ENCODE measurements at regions not wholly inside any gene's neighbourhood (a gene's known extent, or its start where the extent isn't known, plus 50 kb on each side); places are given as distances from the start of the nearest gene placed in this dataset.

- DNase-seq = no peak
Measured at GRCh38 chr3:165444745-165445144, 248.6 kb upstream of the SLITRK3 start.

DNA sequence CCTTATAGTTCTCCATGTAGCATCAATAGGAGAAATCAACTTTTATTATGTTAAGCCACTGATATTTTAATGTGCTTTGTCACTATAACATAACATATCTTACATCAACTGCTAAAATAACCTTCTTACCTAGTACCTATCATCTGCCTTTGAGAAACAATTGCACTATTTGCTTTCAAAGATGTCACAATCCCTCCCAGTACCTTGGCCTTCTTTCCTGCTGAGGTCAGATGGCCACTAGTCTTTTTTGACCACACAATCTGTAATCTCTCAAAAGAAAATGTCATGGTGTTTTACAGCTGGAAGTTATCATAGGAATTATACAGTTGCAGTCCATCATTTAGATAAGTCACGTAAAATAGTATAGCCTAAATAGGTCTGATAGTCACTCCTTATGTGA, 247.5 kb upstream of the SLITRK3 start:
- no peak for DNase-seq

- DNase-seq = no peak
Measured at GRCh38 chr3:165442061-165442460, 245.9 kb upstream of the SLITRK3 start.

DNA sequence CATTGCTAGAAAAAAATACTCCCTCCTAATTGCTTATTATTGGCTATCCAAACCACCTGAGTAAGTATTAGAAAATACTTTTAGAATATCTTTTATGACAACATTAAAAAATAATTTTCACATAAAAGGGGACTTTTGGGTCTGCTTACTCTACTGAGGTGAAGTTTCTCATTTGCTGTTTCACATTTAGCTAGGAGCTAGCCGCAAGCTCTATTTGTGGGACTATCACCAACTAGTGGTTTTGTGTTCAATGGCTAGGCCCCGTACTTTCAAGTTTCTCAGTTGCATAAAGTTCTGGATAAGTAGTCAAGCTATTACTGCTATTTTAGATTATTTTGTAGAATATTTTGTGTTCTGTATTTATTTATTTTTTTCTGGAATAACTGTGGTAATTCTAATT, 244.2 kb upstream of the SLITRK3 start:
- DNase-seq = no peak

GRCh38 chr3:165439765-165440164, 243.6 kb upstream of the SLITRK3 start:
- DNase-seq = no peak

- DNase-seq = no peak
Measured at GRCh38 chr3:165434516-165434915, 238.3 kb upstream of the SLITRK3 start.

DNA sequence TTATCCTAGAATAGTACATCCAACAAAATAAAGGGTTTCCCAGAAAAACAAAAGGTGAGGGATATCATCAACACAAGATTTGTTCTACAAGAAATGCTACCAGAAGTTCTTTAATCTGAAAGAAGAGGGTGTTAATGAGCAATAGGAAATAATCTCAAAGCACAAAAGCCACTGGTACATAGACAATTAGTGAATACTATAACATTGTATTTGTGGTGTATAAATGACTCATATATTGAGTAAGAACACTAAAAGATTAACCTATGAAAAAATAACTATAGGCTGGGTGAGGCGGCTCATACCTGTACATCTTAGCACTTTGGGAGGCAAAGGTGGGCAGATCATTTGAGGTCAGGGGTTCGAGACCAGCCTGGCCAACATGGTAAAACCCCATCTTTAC, 210.2 kb upstream of the SLITRK3 start:
- no peak for DNase-seq

- DNase-seq = no peak
Measured at GRCh38 chr3:165404357-165405027, 208.3 kb upstream of the SLITRK3 start.

DNA sequence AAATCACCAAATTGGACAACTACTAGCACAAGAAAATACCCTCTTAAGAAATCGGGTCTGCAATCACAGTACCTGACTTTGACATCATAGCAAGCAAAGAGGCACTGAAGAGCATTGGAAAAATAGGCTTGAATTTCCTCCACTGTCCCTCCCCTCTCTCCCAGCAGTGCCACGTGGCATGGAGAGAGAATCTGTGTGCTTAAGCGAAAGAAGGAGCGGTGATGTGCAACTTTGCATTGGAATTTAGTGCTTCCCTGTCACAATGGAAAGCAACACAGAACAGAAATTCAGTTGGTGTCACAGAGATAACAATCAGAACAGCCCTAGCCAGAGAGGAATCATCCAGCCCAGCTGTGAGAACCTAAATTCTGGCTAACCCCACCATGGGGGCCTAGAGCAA, 207.5 kb upstream of the SLITRK3 start:
- DNase-seq = no peak

DNA sequence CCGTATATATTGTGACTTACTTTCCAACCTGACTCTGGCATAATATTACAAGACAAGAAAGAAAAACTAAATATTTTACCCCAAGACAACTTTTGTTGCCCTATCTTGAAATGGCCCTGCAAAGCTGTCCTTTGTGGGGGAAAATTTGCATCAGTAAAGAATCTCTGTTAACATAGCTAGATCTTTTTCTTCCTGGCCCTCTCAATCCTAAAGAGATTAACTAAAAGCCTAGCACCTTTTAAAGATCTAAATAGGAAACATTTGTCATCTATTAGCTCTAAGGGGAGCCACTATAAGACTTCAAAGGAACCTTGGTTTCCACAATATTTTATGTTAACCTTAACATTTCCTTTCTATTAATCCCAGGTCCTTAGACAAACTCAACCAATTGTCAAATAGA, 199.0 kb upstream of the SLITRK3 start:
- no peak for DNase-seq

DNA sequence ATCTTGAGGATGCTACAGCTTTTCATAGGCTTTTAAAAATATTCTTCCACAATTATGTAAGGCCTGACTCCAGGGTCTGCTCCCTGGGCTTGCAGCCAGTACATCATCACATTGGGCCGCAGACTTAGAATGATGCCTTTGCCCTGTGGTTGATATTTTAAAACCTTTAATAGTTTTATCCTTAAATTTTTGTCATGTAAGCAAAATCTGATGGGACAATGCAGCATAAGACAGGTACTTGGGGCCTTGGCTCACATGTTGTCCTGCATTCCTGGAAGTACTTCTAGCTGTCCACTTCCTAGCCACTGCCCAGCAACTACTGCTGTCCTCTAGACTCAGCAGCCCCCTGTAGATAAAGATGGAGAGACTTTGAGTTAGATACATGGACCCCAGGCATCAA, 197.3 kb upstream of the SLITRK3 start:
- DNase-seq = no peak

GRCh38 chr3:165390166-165390565, 194.0 kb upstream of the SLITRK3 start:
- DNase-seq = no peak

GRCh38 chr3:165389653-165390052, 193.5 kb upstream of the SLITRK3 start:
- DNase-seq = no peak

- no peak for DNase-seq
Measured at GRCh38 chr3:165389064-165389463, 192.9 kb upstream of the SLITRK3 start.

- no peak for DNase-seq
Measured at GRCh38 chr3:165383381-165383780, 187.2 kb upstream of the SLITRK3 start.

DNA sequence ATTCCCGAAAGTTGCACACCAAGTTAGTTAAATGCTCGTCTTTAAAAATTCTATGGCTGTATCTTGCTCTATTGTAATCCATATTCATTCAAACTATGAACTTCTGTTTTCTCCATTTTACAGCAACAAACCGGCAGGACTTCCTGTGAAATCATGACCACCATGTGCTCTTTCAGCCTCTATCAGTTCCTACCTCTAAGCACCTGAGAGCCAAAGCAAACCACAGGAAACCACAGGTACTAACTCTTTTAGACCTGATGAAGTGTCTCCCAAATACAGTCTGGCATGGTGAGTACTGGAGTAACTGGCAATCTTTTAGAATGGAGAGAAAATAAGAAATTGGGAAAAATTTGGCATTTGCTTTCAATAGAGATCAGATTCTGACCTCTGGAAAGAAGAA, 186.5 kb upstream of the SLITRK3 start:
- no peak for DNase-seq

- DNase-seq = no peak
Measured at GRCh38 chr3:165378761-165379160, 182.6 kb upstream of the SLITRK3 start.

DNA sequence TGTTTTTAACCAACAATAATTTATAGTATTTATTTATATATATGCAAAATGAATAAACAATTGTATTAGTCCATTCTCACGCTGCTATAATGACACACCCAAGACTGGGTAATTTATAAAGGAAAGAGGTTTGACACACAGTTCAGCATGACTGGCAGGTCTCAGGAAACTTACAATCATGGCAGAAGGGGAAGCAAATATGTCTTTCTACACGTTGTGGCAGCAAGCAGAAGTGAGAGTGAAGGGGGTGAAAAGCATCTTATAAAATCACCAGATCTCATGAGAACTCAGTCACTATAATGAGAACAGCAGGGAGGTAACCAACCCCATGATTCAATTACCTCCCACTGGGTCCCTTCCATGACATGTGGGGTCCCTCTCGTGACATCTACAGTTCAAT, 162.8 kb upstream of the SLITRK3 start:
- no peak for DNase-seq

DNA sequence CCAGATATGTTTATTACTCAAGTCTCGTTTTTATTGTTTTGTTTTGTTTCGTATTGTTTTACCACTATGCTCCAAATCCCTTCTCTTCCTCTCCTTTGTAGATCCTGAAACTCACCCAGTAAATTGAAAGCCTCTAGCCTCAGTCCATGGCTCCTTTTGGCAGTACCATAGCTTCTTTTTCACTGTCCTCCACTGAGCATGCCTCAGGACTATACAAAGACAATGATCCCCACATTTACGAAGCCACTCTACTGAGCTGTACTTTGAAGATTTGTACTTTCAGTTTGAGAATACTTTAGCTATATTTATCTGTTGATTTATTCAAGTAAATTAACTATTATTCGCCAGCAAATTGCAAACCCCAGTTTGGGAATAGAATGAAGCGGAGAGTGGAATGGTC, 159.1 kb upstream of the SLITRK3 start:
- no peak for DNase-seq

DNA sequence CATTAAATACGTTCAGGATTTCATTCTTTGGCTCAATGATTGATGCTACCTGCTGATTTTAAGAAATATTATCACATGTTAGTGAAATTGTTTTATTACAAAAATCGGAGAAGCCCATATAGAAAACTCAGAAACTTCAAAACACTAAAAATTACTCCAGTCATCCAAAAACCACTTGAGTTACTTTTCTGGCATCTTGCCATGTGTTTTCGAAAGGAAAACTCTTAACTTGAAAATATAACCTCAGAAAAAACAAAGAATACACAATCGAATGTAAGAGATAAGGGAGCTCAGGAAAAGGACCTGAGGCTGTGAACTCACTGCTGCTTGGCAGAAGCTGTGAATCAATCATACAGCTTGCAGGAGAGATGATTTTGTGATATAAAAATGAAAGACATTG, 151.3 kb upstream of the SLITRK3 start:
- DNase-seq = no peak

GRCh38 chr3:165346503-165346902, 150.3 kb upstream of the SLITRK3 start:
- DNase-seq = peak in 1 of 2 experiments; percentile 11

GRCh38 chr3:165343185-165343584, 147.0 kb upstream of the SLITRK3 start:
- no peak for DNase-seq

DNA sequence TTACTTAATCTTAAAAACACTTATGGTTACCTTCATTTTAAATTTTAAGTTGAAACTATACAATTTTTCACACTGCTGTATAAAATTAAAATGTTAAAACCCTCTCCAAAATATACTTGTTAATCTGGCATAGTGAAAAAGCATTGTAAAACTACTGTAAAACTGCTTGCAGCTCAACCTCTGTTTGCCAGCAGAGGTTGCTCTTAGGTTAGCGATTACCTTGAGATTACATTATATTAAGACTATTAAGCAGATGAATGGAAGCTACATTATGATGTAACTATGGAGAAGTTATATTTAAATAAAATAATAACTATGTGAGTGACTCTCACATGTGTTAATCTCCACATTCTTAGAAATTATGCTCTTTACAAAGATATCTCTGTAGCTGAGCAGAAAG, 143.6 kb upstream of the SLITRK3 start:
- peak; percentile 13 to 46 for DNase-seq

GRCh38 chr3:165336786-165337185, 140.6 kb upstream of the SLITRK3 start:
- DNase-seq = no peak
